ENCODE measurements at regions not wholly inside any gene's neighbourhood (a gene's known extent, or its start where the extent isn't known, plus 50 kb on each side); places are given as distances from the start of the nearest gene placed in this dataset.

GRCh38 chr1:5393146-5393545, 599.1 kb downstream of the NPHP4 start:
- Histone ChIP-seq H3K9me3 (ENCODE audit: control insufficient read depth in 4 of 4, low read length in 3 of 4) (peaks cover 0 to 4% (median under 1%) of the 10 kb centered on the region in 4 donors), H3K4me3 (ENCODE audit: low read depth in 1 of 3, low read length in 3 of 3) (no peak overlapping the region), H3K27me3 (ENCODE audit: control insufficient read depth in 4 of 4, insufficient read depth in 4 of 4, low read length in 3 of 4) (no peaks in the 10 kb centered on the region), H3K36me3 (ENCODE audit: control insufficient read depth in 4 of 4, insufficient read depth in 3 of 4, low read depth in 1 of 4, low read length in 3 of 4) (no peaks in the 10 kb centered on the region), H3K27ac (ENCODE audit: low read depth in 1 of 2, low read length in 2 of 2) (no peak overlapping the region), H3K4me1 (ENCODE audit: control insufficient read depth in 4 of 4, insufficient read depth in 4 of 4, low read length in 3 of 4) (no peaks in the 10 kb centered on the region), H3K9ac (ENCODE audit: low read depth in 1 of 2, low read length in 2 of 2) (no peak overlapping the region)
- TF ChIP-seq SP1 (IDR thresholded peaks at IDR 0.05) (no peak), FOXA2 (IDR thresholded peaks at IDR 0.05) (no peak), GABPA (IDR thresholded peaks at IDR 0.05 in 1 of 2, conservative IDR thresholded peaks at IDR 0.05 in 1 of 2) (no peak), NR2F2 (IDR thresholded peaks at IDR 0.05) (no peak), HNF4G (IDR thresholded peaks at IDR 0.05) (no peak), REST (IDR thresholded peaks at IDR 0.05) (no peak), CTCF (IDR thresholded peaks at IDR 0.05; ENCODE audit: low read depth, low read length, missing input control) (no peak), ZBTB33 (IDR thresholded peaks at IDR 0.05) (no peak), MAX (IDR thresholded peaks at IDR 0.05) (no peak), ATF3 (IDR thresholded peaks at IDR 0.05) (no peak), YY1 (IDR thresholded peaks at IDR 0.05) (no peak), RXRA (IDR thresholded peaks at IDR 0.05) (no peak)
- DNase-seq (ENCODE audit: low spot score) = no peak
- WGBS = 70% methylated on average over 5 of the region's 5 CpGs

GRCh38 chr1:5391725-5392124, 600.5 kb downstream of the NPHP4 start:
- WGBS = 89% methylated on average over 12 of the region's 12 CpGs
- H3K4me1 ChIP-seq (ENCODE audit: control insufficient read depth in 4 of 4, insufficient read depth in 4 of 4, low read length in 3 of 4) = no peaks in the 10 kb centered on the region
- H3K27me3 ChIP-seq (ENCODE audit: control insufficient read depth in 4 of 4, insufficient read depth in 4 of 4, low read length in 3 of 4) = no peaks in the 10 kb centered on the region
- H3K9me3 ChIP-seq (ENCODE audit: control insufficient read depth in 4 of 4, low read length in 3 of 4) = peaks cover 0 to 4% (median under 1%) of the 10 kb centered on the region in 4 donors
- no peak overlapping the region for H3K27ac ChIP-seq (ENCODE audit: low read depth in 1 of 2, low read length in 2 of 2)
- DNase-seq (ENCODE audit: low spot score) = no peak
- no peaks in the 10 kb centered on the region for H3K36me3 ChIP-seq (ENCODE audit: control insufficient read depth in 4 of 4, insufficient read depth in 3 of 4, low read depth in 1 of 4, low read length in 3 of 4)
- no peak overlapping the region for H3K4me3 ChIP-seq (ENCODE audit: low read depth in 1 of 3, low read length in 3 of 3)
- H3K9ac ChIP-seq (ENCODE audit: low read depth in 1 of 2, low read length in 2 of 2) = no peak overlapping the region
- TF ChIP-seq ZBTB33 (IDR thresholded peaks at IDR 0.05) = no peak
- no peak for TF ChIP-seq MAX (IDR thresholded peaks at IDR 0.05)
- no peak for TF ChIP-seq FOXA1 (IDR thresholded peaks at IDR 0.05)
- TF ChIP-seq EGR1 (IDR thresholded peaks at IDR 0.05; ENCODE audit: low read depth in 2 of 2) = no peak
- TF ChIP-seq JUND (IDR thresholded peaks at IDR 0.05) = no peak
- no peak for TF ChIP-seq REST (IDR thresholded peaks at IDR 0.05)
- no peak for TF ChIP-seq GABPA (IDR thresholded peaks at IDR 0.05 in 1 of 2, conservative IDR thresholded peaks at IDR 0.05 in 1 of 2)
- no peak for TF ChIP-seq HNF4A (conservative IDR thresholded peaks at IDR 0.05)
- TF ChIP-seq RXRA (IDR thresholded peaks at IDR 0.05) = no peak
- no peak for TF ChIP-seq RAD21 (IDR thresholded peaks at IDR 0.05)
- no peak for TF ChIP-seq YY1 (IDR thresholded peaks at IDR 0.05)
- no peak for TF ChIP-seq FOXA2 (IDR thresholded peaks at IDR 0.05)
